ENCODE measurements at regions not wholly inside any gene's neighbourhood (a gene's known extent, or its start where the extent isn't known, plus 50 kb on each side); places are given as distances from the start of the nearest gene placed in this dataset.

GRCh38 chr6:164086076-164086887 is 671.8 kb downstream of the QKI start:
- TF ChIP-seq CTCF (IDR thresholded peaks at IDR 0.05; ENCODE audit: insufficient read depth, low read length, poor library complexity, severe bottlenecking) (no peak), EZH2phosphoT487 (conservative IDR thresholded peaks at IDR 0.05; ENCODE audit: low read length) (no peak)
